GM18870 (cell line): ENCODE measurements at regions not wholly inside any gene's neighbourhood (a gene's known extent, or its start where the extent isn't known, plus 50 kb on each side); places are given as distances from the start of the nearest gene placed in this dataset.
A peak's percentile ranks its signal among the peaks of the same experiment; 100 is the strongest.

ENCODE experiments used
- ATAC-seq: cut with Tn5 transposase; IDR thresholded peaks from one replicate; pipeline ENCODE4 v1.9.1; 2021; ENCODE audit warnings: moderate library complexity; ENCODE audit not compliant: unreplicated experiment

DNA sequence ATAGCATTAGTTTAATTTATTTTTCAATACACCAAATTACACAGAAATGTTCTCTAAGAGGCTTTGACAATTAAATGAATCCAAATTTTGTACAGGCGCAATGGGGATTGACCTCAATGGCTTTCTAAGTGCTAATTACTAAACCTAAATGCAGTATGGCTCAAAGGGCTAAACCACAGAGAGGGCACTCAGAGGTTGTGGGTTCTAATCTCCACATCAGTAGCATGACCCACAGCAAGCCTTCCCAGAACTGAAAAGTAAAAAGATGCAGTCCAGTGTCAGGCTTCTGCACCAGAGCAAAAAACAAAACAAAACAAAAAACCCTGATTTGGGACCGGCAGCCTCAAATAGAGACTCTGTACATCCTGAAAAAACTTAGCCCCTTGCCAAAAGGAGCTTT, 579.2 kb upstream of the PKN2 start:
- ATAC-seq: no peak

DNA sequence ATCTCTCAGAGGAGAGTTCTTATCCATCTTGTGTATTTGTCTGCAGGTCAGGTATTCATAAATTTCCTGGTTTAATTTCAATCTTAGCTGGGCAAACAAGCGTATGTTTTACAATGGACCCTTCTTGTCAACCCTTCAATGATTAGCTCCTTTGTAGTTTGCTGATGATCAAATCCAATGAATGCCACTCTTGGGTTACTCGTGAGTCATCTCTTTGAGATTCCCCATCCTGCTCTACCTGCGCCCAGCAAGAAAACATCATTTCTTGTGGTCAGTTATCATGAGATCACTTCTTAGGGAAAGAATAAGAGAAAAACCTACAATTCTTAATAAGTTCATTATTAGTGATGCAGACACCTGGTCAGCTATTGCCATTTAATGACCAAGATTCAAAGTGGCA, 572.3 kb upstream of the PKN2 start:
- no peak for ATAC-seq

DNA sequence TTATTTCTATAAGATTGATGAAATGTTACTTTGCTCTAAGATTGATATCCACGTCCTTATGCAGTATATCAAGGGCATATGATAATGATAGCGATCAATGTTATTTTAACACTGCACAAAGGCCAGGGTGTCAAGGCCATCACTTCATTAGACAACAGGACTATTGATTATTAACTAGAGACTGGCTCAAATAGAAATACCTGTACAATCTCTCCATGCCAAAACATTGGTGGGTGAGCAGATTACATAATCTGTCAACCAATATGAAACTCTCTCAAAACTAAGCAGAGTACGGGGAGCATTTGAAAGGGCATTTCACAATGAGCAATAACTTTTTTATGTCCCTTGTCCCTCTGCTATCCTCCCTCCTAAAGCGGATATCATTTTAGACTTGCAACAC, 566.5 kb upstream of the PKN2 start:
- ATAC-seq: no peak

DNA sequence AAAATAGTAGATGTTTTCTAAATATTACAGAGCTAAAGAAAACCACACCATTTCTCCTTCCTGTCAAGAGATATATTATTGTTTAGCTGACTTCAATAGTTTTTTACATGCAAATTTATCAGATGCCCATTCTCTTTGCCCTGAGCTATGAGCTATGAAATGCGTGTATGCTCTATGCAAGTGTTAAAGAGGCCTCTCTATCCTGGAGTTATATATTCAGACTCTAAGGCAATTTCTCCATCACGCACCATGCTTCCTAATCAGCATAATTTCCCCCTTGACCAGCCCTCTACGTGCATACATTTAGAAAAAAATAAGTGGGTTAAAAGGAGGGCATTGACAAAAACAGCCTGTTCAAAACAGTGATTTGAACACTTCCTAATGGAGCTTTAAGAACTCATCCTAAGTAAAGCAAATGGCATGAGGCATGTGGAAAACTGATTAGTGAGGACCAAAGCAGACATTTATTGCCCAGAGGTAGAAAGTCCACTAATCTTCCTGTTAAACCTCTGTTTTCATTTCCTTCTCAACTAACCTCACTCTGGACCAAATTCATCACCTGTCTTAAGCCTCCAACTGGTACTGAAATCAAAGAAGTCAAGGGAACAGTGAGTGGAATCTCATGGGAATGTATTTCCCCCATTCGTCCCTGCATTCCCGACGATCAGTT, 565.8 kb upstream of the PKN2 start:
- no peak for ATAC-seq

DNA sequence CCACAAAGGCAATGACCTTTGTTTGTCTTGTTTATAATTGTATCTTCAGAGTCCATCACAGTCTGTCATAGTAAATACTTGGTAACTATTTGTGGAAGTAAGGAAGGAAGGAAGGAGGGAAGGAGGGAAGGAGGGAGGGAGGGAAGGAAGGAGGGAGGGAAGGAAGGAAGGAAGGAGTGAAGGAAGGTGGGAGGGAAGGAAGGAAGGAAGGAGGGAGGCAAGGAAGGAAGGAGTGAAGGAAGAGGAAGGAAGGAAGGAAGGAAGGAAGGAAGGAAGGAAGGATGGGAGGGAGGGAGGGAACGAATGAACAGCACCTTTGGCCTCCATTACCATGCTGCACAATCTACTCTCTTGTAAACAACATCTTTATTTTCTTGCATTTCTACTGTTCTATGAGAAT, 559.5 kb upstream of the PKN2 start:
- no peak for ATAC-seq

DNA sequence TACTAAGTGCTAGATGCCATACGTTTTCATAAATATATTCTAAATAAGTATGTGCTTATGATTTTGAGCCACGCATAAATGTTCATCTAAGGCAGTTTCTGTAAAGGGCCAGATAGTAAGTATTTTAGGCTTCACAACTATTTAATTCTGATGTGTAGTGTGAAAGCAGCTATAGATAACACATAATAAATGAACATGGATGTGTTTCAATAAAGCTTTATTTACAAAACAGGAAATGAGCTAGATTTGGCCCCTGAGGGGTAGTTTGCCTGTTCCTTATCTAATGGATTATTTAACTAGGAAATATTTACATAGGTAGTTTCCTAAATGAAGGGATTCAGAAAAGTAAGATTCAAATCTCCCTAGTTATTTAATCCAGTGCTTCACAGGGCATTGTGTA, 557.6 kb upstream of the PKN2 start:
- ATAC-seq: no peak

DNA sequence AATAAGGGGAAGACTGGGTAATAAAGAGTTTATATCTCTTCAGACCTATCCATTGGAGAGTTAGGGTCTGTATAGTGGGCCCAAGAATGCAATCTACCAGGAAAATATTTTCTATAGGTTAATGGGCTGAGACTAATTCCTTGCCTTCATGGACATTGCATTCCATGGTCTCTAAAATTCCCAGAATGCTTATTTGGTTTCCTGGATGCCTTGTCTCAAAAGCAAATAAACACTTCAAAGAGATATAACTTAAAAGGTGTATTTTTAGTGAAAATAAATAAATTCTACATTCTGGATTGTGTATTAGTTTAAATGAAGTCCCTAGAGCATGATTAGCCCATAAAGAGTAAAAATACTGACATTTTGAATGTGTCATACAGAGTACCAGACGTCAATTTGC, 550.1 kb upstream of the PKN2 start:
- ATAC-seq: no peak

DNA sequence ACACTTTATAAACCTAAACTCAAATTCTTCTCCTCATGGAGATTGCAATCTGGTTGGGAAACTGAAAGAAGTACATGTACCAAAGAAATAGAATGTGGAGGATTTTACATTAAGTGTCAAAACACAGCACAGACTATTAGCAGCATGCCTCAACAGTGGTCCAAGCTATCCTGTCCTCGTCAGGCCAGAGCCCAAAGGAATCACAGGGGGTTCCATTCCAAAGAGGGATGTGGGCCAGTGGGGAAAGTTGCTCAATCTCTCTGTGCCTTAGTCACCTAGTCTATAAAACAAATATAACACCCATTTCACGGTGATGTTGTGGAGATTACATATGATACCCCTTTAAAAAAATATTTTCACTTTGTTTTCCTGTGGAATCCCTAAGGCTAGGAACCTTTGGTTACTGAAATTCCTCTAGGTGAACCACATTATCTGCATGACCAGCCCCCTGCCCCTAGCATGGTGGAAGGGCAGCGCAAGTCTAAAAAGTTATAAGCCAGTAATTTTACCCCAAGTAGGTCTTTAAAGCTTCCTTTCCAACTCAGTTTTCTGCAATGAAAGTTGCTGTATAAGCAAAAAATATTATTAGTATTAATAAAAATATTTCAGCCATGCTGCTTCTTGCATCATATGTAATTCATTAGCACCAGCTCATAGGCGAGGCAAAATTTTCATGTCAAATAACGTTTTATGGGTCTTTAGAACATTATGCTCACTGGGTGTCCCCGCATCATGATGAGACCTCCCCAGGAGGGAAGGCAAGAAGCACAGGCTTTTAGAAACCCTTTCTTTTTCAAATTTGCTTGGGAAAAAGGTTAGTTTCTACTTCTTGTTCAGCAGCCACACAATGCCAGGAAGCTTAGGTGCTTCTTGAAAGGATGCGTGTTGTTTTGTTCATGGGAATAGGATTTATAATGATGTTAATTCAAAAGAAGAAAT, 548.8 kb upstream of the PKN2 start:
- no peak for ATAC-seq

DNA sequence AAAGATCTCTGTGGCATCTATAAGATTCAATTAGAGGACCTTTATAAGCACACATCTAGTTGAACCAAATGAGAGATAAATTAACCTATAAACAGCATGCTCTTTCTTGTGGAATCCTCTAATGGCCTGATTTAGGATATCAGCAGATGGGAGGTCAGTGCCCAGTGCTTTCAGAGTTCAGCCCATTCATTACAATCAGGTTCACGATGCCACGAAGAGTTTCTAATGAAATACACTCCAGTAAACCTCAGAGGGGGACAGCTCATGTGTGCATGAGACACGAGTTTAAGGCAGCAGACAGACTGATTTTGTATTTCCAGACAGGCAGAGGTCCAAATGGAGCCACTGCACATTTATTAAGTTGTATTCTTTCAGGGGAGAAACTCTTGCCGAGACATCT, 544.4 kb upstream of the PKN2 start:
- ATAC-seq: no peak

DNA sequence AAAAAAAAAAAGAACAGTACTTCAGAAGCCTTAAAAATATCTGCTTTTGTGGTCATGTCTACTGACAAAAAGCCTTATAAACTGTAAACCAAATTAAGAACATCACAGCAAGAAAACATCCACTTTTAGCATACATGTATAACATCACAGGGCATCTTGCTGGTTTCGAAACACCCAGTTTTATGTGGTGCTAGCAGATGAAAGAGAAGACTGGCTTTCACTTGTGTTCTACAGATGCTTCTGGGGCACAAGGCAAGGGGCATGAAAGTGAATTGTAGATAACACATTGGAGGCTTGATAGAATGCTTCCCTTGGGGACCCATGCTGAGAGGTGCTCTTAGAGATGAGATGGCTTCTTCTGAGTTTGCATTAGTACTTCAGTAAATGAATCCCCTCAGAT, 543.7 kb upstream of the PKN2 start:
- no peak for ATAC-seq

DNA sequence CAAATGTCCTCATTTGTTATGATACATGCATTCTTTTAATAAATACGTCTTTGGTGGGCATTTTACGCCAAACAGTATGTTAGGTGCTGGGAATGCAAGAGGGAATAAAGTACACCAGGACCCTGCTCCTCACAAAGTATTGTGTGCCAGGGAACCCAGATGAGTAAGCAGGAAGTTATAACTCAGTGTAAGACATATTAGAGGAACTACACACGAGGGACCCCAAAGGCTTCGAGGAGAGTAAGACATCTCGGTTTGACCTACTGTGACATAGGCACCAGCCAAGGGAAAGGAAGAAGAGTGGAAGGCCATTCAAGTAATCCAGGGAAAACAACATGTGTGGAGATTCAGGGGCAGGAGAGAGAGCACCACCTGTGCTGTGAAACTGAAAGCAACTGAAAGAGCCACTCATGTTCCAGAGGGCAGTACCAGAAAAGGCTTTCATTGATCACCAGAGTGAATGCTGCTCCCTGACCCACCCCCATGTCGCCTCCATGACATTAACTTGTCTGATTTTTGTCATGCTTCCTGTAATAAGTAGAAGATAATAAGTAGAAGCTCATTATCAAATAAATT, 542.5 kb upstream of the PKN2 start:
- no peak for ATAC-seq

DNA sequence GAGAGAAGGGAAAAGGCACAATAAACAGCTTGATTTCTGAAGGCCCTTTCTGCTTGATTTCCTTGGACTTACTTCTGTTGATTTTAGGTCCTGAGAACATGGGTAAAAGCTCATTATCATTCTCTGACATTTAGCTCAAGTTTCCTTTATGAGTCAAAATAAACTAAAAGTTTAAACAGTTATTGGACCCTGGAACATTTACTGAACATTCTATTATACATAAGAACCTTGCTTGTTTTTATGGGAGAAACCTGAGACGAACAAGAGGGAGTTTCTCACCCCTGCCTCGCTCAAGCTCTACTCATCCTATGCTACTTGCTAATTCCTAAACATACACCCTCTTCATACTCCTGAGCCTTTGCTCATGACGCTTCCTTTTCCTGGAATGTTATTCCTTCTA, 538.3 kb upstream of the PKN2 start:
- no peak for ATAC-seq

DNA sequence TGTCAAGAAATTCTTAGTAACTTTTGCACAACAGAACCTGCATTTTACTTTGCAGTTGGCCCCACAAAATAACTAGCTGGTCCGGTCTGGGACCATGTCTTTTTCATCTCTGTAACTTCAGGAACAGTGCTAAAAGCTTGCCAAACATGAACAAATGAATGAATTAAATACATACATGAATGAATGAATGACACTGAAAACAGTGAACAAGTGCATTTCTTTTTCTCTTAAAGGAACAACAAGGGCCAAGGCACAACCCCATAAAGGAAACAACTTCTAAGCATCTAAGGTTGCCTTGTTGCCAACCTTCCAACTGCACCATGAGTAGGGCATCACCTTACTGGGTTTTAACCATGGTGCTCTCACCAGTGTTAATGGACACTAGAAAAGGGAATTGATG, 534.4 kb upstream of the PKN2 start:
- ATAC-seq: no peak

DNA sequence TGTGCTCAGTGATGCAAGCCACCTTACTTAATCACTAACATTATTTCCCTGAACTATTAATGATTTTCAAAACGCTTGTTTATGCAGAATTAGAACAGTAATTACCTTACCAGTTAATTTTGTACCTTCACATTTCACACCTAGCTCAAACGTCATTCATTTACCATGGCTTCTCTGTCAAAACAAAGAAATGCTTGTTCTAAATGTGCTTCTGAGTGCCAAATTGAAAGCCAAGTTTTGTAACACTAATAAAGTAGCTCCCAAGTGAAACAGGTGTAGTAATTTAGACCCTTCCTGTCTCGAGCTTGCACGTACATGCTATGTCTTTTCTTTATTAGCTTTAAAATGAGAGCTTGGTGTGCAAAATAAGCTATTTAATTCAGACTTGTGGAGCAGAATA, 533.7 kb upstream of the PKN2 start:
- ATAC-seq: peak; percentile 80

DNA sequence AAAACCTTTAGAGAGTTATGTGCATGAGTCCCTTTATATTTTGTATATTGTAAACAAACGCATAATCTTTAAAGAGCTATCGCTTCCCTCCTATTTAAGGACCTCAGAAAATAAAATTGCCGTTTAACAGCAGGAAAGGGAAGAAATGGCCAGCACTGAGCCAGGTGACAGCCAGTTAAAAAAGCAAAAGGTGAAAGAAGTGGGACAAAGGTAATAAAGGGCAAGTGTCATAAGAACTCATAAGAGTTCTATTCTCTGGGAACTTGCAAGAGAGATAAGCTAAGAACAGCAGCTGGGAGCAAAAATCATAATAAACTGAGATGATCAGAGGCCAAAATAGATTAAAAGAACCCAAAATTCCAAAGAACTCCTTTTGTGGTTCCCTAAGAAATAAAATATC, 520.9 kb upstream of the PKN2 start:
- no peak for ATAC-seq

DNA sequence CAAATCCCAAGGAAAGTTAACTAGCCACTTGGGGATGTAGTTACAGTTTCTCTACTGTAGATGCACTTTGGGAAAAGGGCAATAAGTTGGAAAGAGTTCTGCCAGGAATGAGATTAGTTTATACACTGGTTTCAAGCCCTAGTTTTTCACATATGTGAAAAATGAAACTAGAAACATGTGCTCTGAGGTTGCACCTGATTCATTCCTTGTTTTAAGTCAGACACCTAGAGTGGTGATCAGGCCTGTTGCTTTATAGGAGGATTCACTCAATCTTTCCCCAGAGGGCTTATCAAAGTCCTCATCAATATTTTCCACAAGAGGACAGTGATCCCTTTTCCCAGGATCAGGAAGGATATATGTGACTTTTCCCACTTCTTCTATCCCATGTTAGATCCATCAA, 515.9 kb upstream of the PKN2 start:
- ATAC-seq: no peak

DNA sequence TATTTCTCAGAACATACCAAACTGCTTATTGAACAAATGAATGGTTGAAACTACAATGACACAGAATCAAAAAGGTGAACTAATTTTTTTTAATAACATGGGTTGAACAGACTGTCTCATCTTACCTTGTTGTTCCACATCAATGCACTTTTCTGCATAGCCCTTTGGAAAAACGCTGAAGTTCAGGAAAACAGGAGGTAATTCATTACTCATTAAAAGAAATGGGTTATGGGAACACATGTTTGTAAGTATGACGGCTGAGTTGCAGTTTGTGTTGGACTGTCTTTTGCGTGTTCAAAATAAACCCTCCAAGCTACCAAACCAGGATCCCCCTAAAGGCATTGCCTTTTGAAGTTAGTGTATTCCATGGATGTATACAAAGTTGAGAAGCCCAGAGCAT, 514.9 kb upstream of the PKN2 start:
- no peak for ATAC-seq

DNA sequence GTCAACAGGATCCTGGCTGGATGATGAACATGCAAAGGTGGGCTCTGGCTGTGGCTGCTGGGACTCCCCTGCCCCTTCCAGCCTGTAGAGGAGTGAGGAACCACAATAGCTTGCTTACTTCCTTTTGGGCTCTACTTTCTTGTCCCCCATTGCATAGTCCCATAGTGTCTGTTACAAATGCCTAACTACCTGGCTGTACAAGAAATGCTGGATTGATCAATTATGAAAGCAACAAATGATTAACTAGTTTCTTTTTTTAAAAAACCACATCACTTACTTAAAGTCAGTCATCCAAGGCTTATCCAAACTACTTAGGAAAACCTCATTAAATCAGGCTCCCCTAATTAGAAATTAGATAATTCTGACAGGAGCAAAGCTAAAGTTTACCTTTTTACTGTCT, 514.1 kb upstream of the PKN2 start:
- no peak for ATAC-seq

DNA sequence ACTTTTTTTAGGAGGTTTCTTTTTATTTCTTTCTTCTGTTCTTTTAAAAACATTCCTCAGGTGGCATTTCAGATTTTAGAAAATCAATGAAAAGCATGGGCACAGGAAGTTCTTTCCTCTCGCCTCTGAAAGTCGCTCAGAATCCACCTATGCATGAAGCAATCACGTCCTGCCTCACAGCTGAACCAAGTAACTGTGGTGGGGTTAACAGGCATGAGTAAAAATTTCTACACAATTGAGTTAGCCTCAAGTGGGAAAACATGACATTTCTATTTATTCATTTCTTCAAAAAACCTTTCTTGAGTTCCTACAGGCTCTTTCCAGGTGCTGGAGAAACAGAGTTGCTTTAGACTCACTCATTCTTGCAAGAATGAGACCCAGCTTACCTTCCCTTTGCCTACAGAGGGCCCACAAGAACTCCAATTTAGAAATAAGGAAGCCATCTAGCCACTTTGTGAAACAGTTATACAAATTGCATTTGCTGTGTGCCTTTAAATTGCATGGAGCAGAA, 508.9 kb upstream of the PKN2 start:
- ATAC-seq: no peak

DNA sequence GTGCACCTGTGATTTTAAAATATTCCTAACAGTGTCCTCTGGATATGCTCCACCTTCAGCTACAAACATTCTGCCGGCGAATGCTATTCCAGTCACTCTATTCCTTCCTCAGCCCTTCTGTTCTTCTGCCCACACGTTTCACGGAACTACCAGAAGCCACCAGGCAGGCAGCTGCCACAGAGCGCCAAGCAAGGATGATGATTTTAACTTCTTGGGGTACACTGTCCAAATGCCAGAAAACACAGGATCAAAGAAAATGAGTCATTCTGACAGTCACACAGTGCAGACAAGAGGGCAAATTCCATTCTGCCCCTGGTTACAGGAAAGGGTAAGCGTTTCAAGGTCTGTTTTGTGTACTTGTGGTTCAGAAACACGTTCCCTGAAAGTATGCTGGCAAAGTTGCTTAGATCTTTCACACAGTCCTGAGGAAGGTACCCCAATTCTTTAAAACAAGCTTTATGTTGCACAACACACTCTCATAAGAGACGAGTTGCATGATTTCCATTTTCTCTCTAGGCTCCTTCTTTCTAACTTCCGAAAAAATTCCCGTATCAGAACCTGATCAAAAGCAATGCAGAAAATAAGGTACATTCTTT, 508.3 kb upstream of the PKN2 start:
- ATAC-seq: no peak

DNA sequence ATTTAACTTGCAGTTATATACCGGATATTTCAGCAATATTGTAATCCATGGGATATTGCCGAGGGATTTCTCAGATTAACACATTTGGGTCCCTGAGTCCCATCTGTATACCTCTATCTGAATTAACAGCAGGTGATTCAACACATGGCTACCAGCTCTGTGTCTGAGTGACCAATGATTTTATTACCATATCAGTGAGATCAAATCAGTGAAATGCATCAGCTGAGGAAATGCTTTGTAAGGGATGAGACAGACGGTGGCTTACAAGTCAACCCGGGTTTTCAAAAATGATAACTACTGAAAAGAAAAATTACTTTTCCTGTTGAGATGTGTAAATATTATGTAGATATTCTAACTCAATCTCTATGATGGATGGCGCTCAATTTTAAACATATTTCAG, 504.1 kb upstream of the PKN2 start:
- ATAC-seq: no peak
